Common myeloid progenitor, CD34-positive (primary cell): ENCODE measurements at regions not wholly inside any gene's neighbourhood (a gene's known extent, or its start where the extent isn't known, plus 50 kb on each side); places are given as distances from the start of the nearest gene placed in this dataset.
"Not testable (repeated sequence)": the region's sequence is repeated elsewhere in the genome, so short reads cannot be mapped to it uniquely, and the experiment has no call there.

Experiments used
- CTCF ChIA-PET: fragments of 350-600 bp; sonication (Branson Sonifier 250); formaldehyde crosslinking; loops from one replicate; lab custom pipeline; 2021; ENCODE audit warnings: antibody characterized with exemption; lab: Charles Lee
- POLR2A ChIA-PET: fragments of 350-600 bp; sonication (Branson Sonifier 250); formaldehyde crosslinking; loops from one replicate; lab custom pipeline; 2021; ENCODE audit warnings: antibody characterized with exemption; lab: Charles Lee
- DNase-seq, 3 donors: peaks; one replicate each; pipeline versions ENCODE4 v3.0.0 to v3.0.0-alpha.2; 2013
- H3K27ac ChIP-seq, 2 experiments: 1 replicate in 1 of 2; 2 replicates in 1 of 2; pipeline ENCODE4 v1.7.0; 2013; ENCODE audit warnings: inconsistent platforms in 2 of 2, low read length in 2 of 2, mild to moderate bottlenecking in 2 of 2, low read depth in 1 of 2, moderate library complexity in 1 of 2; ENCODE audit not compliant: severe bottlenecking in 2 of 2, insufficient read depth in 1 of 2, poor library complexity in 1 of 2
- H3K27me3 ChIP-seq, 5 experiments: replicated peaks in 2 of 5; 1 replicate in 3 of 5; 2 replicates in 2 of 5; pipeline versions ENCODE4 v1.6.1 to v1.7.0; 2013; ENCODE audit warnings: low read length in 4 of 5, mild to moderate bottlenecking in 2 of 5, moderate library complexity in 2 of 5, inconsistent platforms in 1 of 5; ENCODE audit not compliant: insufficient read depth in 5 of 5, control insufficient read depth in 4 of 5
- H3K36me3 ChIP-seq, 4 experiments: 1 replicate in 2 of 4; 2 replicates in 2 of 4; pipeline versions ENCODE4 v1.6.1 to v1.7.0; 2013; ENCODE audit warnings: low read length in 3 of 4, control low read depth in 1 of 4, mild to moderate bottlenecking in 1 of 4; ENCODE audit not compliant: control insufficient read depth in 4 of 4, insufficient read depth in 4 of 4
- H3K4me1 ChIP-seq, 4 experiments: 1 replicate in 3 of 4; 2 replicates in 1 of 4; pipeline versions ENCODE4 v1.6.1 to v1.7.1; 2013; ENCODE audit warnings: low read length in 3 of 4, mild to moderate bottlenecking in 3 of 4, control low read depth in 1 of 4, inconsistent platforms in 1 of 4, moderate library complexity in 1 of 4; ENCODE audit not compliant: control insufficient read depth in 4 of 4, insufficient read depth in 4 of 4; ENCODE audit errors: control extremely low read depth in 1 of 4
- H3K4me3 ChIP-seq, 7 experiments: 1 replicate in 4 of 7; 2 replicates in 3 of 7; pipeline versions ENCODE4 v1.5.1 to v1.7.0; 2013; ENCODE audit warnings: mild to moderate bottlenecking in 7 of 7, low read length in 6 of 7, moderate library complexity in 6 of 7, inconsistent platforms in 2 of 7, low read depth in 2 of 7, control low read depth in 1 of 7; ENCODE audit not compliant: insufficient read depth in 4 of 7, control insufficient read depth in 1 of 7; ENCODE audit errors: extremely low read depth in 1 of 7
- H3K9me3 ChIP-seq, 5 experiments: 1 replicate in 4 of 5; 2 replicates in 1 of 5; pipeline versions ENCODE4 v1.6.1 to v1.7.1; 2013; ENCODE audit warnings: low read length in 4 of 5, mild to moderate bottlenecking in 2 of 5, inconsistent platforms in 1 of 5, low read depth in 1 of 5, moderate library complexity in 1 of 5; ENCODE audit not compliant: control insufficient read depth in 4 of 5, insufficient read depth in 2 of 5; ENCODE audit errors: control extremely low read depth in 1 of 5
- WGBS: methylation state at CpG from one replicate; pipeline ENCODE4 v1.1.5; 2013; ENCODE audit not compliant: insufficient coverage; 5-methylcytosine and 5-hydroxymethylcytosine counted together

- no peak overlapping the region for H3K27ac ChIP-seq
- ChIA-PET POLR2A (no interaction called here), CTCF (no interaction called here)
- H3K4me1 ChIP-seq: peaks cover 7 to 27% (median 19%) of the 10 kb centered on the region in 4 experiments
- no peaks in the 10 kb centered on the region for H3K36me3 ChIP-seq
- H3K9me3 ChIP-seq: no peaks in the 10 kb centered on the region
- H3K4me3 ChIP-seq: no peak overlapping the region
- WGBS: 100% methylated on average over 2 of the region's 5 CpGs
- H3K27me3 ChIP-seq: no peaks in the 10 kb centered on the region
- no peak for DNase-seq
Observed at GRCh38 chr9:14989811-14990210, 79.6 kb upstream of the FREM1 start.

- H3K9me3 ChIP-seq, H3K27me3 ChIP-seq, H3K4me3 ChIP-seq, H3K27ac ChIP-seq, CTCF ChIA-PET, DNase-seq, POLR2A ChIA-PET, H3K36me3 ChIP-seq: not testable (repeated sequence)
- 98% methylated on average over 7 of the region's 7 CpGs for WGBS
- H3K4me1 ChIP-seq: peaks cover 3 to 22% (median 15%) of the 10 kb centered on the region in 4 experiments
Observed at GRCh38 chr9:14989336-14989735, 79.1 kb upstream of the FREM1 start.

GRCh38 chr9:14987858-14988257 lies 77.6 kb upstream of the FREM1 start:
- H3K9me3 ChIP-seq: no peaks in the 10 kb centered on the region
- no peak overlapping the region for H3K4me3 ChIP-seq
- H3K4me1 ChIP-seq: peaks cover 0 to 7% (median 3%) of the 10 kb centered on the region in 4 experiments
- no peak overlapping the region for H3K27ac ChIP-seq
- CTCF ChIA-PET: no interaction called here
- WGBS: no CpG with 5 or more reads among the region's 1 CpG
- no peak for DNase-seq
- H3K36me3 ChIP-seq: no peaks in the 10 kb centered on the region
- POLR2A ChIA-PET: no interaction called here
- H3K27me3 ChIP-seq: no peaks in the 10 kb centered on the region

- CTCF ChIA-PET: no interaction called here
- H3K9me3 ChIP-seq: no peaks in the 10 kb centered on the region
Observed at GRCh38 chr9:14985419-14985818, 75.2 kb upstream of the FREM1 start.

GRCh38 chr9:14983599-14983998 lies 73.4 kb upstream of the FREM1 start:
- no peaks in the 10 kb centered on the region for H3K9me3 ChIP-seq
- WGBS: no CpG with 5 or more reads among the region's 1 CpG
- no peaks in the 10 kb centered on the region for H3K4me1 ChIP-seq
- no peaks in the 10 kb centered on the region for H3K27me3 ChIP-seq
- ChIA-PET POLR2A (no interaction called here), CTCF (no interaction called here)
- H3K27ac ChIP-seq: no peak overlapping the region
- no peak for DNase-seq
- H3K4me3 ChIP-seq: no peak overlapping the region
- H3K36me3 ChIP-seq: no peaks in the 10 kb centered on the region

More at GRCh38 chr9:14985419-14985818, 75.2 kb upstream of the FREM1 start:
- H3K36me3 ChIP-seq: no peaks in the 10 kb centered on the region
- DNase-seq: no peak
- no peak overlapping the region for H3K27ac ChIP-seq
- WGBS: no CpG with 5 or more reads among the region's 1 CpG
- no peak overlapping the region for H3K4me3 ChIP-seq
- no peaks in the 10 kb centered on the region for H3K27me3 ChIP-seq
- POLR2A ChIA-PET: no interaction called here
- no peaks in the 10 kb centered on the region for H3K4me1 ChIP-seq

GRCh38 chr9:14981291-14981950 lies 71.2 kb upstream of the FREM1 start:
- no peaks in the 10 kb centered on the region for H3K27me3 ChIP-seq
- no peaks in the 10 kb centered on the region for H3K36me3 ChIP-seq
- no peak overlapping the region for H3K27ac ChIP-seq
- no peak overlapping the region for H3K4me3 ChIP-seq
- WGBS: 100% methylated on average over 1 of the region's 3 CpGs
- POLR2A ChIA-PET: no interaction called here
- no peaks in the 10 kb centered on the region for H3K4me1 ChIP-seq
- peaks cover 0 to 4% (median 0%) of the 10 kb centered on the region in 5 experiments for H3K9me3 ChIP-seq
- CTCF ChIA-PET: no interaction called here
- no peak for DNase-seq

GRCh38 chr9:14978022-14979000 lies 68.1 kb upstream of the FREM1 start:
- no peaks in the 10 kb centered on the region for H3K4me1 ChIP-seq
- DNase-seq: no peak
- peaks cover 0 to 4% (median 0%) of the 10 kb centered on the region in 5 experiments for H3K9me3 ChIP-seq
- H3K4me3 ChIP-seq: no peak overlapping the region
- H3K27me3 ChIP-seq: no peaks in the 10 kb centered on the region
- ChIA-PET POLR2A (no interaction called here), CTCF (interaction anchor here (1.0 kb wide), 1 partner anchor 15 kb away, joined by 3 read pairs; no protein-coding TSS in a partner anchor)
- H3K36me3 ChIP-seq: no peaks in the 10 kb centered on the region
- H3K27ac ChIP-seq: no peak overlapping the region
- WGBS: 83% methylated on average over 27 of the region's 49 CpGs
